ENCODE measurements at regions not wholly inside any gene's neighbourhood (a gene's known extent, or its start where the extent isn't known, plus 50 kb on each side); places are given as distances from the start of the nearest gene placed in this dataset.

DNA sequence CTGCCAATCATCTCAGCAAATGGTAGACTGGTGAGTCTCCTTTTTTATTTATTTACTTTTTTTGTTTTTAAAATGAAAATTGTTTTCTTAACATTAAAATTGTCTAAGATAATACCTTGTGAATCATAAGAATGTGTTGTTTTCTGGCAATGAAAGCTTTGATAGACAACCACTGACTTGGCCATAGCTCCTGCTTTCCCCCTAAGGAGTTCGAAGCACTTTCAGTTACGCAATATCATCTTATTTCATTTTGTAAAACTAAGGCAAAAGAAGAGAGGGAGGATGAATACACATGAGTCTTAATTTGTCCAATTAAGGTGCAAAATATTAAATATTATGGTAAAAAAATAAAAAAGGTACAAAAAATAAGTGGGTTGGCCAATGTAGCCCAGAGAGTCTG, 74.8 kb upstream of the PLCL2 start:
- no peaks in the 10 kb centered on the region for H3K9me3 ChIP-seq (replicated peaks; ENCODE audit: control insufficient read depth, insufficient read depth, low read depth, low read length)
- ATAC-seq: no peak
- WGBS (ENCODE audit: insufficient coverage, low coverage, missing lambda C conversion rate): 3% methylated on average over 2 of the region's 2 CpGs

More for the DNA sequence above, 74.8 kb upstream of the PLCL2 start:
- H3K4me3 ChIP-seq: no peak overlapping the region
- no peak overlapping the region for H2AFZ ChIP-seq (ENCODE audit: low read depth, low read length)
- H3K4me2 ChIP-seq (ENCODE audit: insufficient read depth, low read length): no peak overlapping the region
- no peaks in the 10 kb centered on the region for H3K79me2 ChIP-seq (ENCODE audit: control insufficient read depth, insufficient read depth, low read length)
- no peak overlapping the region for H3K9ac ChIP-seq (ENCODE audit: insufficient read depth in 1 of 2, low read depth in 2 of 2, low read length in 2 of 2)
- H3K36me3 ChIP-seq (ENCODE audit: control insufficient read depth, insufficient read depth, low read length): no peaks in the 10 kb centered on the region
- H4K20me1 ChIP-seq (replicated peaks; ENCODE audit: control insufficient read depth, insufficient read depth, low read length): no peaks in the 10 kb centered on the region
- H3K27ac ChIP-seq (ENCODE audit: extremely low read depth, low read depth, low read length): no peak overlapping the region
- no peaks in the 10 kb centered on the region for H3K9me1 ChIP-seq (ENCODE audit: control insufficient read depth, insufficient read depth, low read length)
- intact Hi-C loops (cut with micrococcal nuclease) (no loop called here), in situ Hi-C loops (cut with MboI) (no loop called here)
- DNase-seq (ENCODE audit: extremely low read depth in 1 of 4, low spot score in 3 of 4): no peak
- H3K4me1 ChIP-seq (replicated peaks in 1 of 2; ENCODE audit: control insufficient read depth in 2 of 2, insufficient read depth in 2 of 2, low read length in 2 of 2): no peaks in the 10 kb centered on the region
- no peaks in the 10 kb centered on the region for H3K27me3 ChIP-seq (ENCODE audit: control insufficient read depth in 2 of 2, insufficient read depth in 2 of 2, low read length in 2 of 2)
- ChIA-PET CTCF (ENCODE audit: low intra/inter-chr PET ratio) (no interaction called here), POLR2A (no interaction called here)
- TF ChIP-seq KAT7 (CRISPR knock-in tag; IDR thresholded peaks at IDR 0.05; ENCODE audit: borderline replicate concordance) (no peak), ZNF766 (CRISPR knock-in tag; conservative IDR thresholded peaks at IDR 0.05) (no peak), CEBPG (CRISPR knock-in tag; IDR thresholded peaks at IDR 0.05) (no peak), CEBPG (tag; conservative IDR thresholded peaks at IDR 0.05 in 1 of 2, IDR thresholded peaks at IDR 0.05 in 1 of 2) (peak in 1 of 2 experiments; percentile 83; a peak in 2 of 4 replicates), CEBPB (tag; IDR thresholded peaks at IDR 0.05) (peak; percentile 65)
- TF ChIP-seq, protein P1, sequence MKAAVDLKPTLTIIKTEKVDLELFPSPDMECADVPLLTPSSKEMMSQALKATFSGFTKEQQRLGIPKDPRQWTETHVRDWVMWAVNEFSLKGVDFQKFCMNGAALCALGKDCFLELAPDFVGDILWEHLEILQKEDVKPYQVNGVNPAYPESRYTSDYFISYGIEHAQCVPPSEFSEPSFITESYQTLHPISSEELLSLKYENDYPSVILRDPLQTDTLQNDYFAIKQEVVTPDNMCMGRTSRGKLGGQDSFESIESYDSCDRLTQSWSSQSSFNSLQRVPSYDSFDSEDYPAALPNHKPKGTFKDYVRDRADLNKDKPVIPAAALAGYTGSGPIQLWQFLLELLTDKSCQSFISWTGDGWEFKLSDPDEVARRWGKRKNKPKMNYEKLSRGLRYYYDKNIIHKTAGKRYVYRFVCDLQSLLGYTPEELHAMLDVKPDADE (conservative IDR thresholded peaks at IDR 0.05; ENCODE audit: control insufficient read depth, low read depth, low read length): no peak
- TF ChIP-seq, protein P2, sequence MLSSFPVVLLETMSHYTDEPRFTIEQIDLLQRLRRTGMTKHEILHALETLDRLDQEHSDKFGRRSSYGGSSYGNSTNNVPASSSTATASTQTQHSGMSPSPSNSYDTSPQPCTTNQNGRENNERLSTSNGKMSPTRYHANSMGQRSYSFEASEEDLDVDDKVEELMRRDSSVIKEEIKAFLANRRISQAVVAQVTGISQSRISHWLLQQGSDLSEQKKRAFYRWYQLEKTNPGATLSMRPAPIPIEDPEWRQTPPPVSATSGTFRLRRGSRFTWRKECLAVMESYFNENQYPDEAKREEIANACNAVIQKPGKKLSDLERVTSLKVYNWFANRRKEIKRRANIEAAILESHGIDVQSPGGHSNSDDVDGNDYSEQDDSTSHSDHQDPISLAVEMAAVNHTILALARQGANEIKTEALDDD (IDR thresholded peaks at IDR 0.05): no peak
- BruUV-seq (replicated peaks): no TSS peak
- no peak for FAIRE-seq

All from K562 (cell line).